GM18868 (cell line): ENCODE measurements at regions not wholly inside any gene's neighbourhood (a gene's known extent, or its start where the extent isn't known, plus 50 kb on each side); places are given as distances from the start of the nearest gene placed in this dataset.
A peak's percentile ranks its signal among the peaks of the same experiment; 100 is the strongest.
"Not testable (repeated sequence)": the region's sequence is repeated elsewhere in the genome, so short reads cannot be mapped to it uniquely, and the experiment has no call there.

Experiments
- ATAC-seq: cut with Tn5 transposase; IDR thresholded peaks from one replicate; pipeline ENCODE4 v1.9.1; 2021; ENCODE audit warnings: mild to moderate bottlenecking, moderate library complexity; ENCODE audit not compliant: unreplicated experiment

- ATAC-seq, result not testable (repeated sequence)
Observed at GRCh38 chr6:147651-148050, 144.6 kb upstream of the DUSP22 start.

- peak; percentile 90 for ATAC-seq
Observed at GRCh38 chr6:148051-148984, 144.0 kb upstream of the DUSP22 start.

GRCh38 chr6:150147-150546 lies 142.1 kb upstream of the DUSP22 start:
- ATAC-seq, result not testable (repeated sequence)

GRCh38 chr6:152436-152835 lies 139.9 kb upstream of the DUSP22 start:
- not testable (repeated sequence) for ATAC-seq

GRCh38 chr6:153026-153425 lies 139.3 kb upstream of the DUSP22 start:
- ATAC-seq, result not testable (repeated sequence)

GRCh38 chr6:153867-154266 lies 138.4 kb upstream of the DUSP22 start:
- ATAC-seq, result not testable (repeated sequence)

- not testable (repeated sequence) for ATAC-seq
Observed at GRCh38 chr6:154321-155092, 137.8 kb upstream of the DUSP22 start.

GRCh38 chr6:156010-156409 lies 136.3 kb upstream of the DUSP22 start:
- ATAC-seq, result no peak

GRCh38 chr6:156441-157140 lies 135.7 kb upstream of the DUSP22 start:
- ATAC-seq, result not testable (repeated sequence)

GRCh38 chr6:157176-157575 lies 135.1 kb upstream of the DUSP22 start:
- not testable (repeated sequence) for ATAC-seq

GRCh38 chr6:161657-162056 lies 130.6 kb upstream of the DUSP22 start:
- not testable (repeated sequence) for ATAC-seq

GRCh38 chr6:164720-165119 lies 127.6 kb upstream of the DUSP22 start:
- ATAC-seq, result no peak

- no peak for ATAC-seq
Observed at GRCh38 chr6:165263-165662, 127.0 kb upstream of the DUSP22 start.

- ATAC-seq, result no peak
Observed at GRCh38 chr6:165906-166305, 126.4 kb upstream of the DUSP22 start.

- no peak for ATAC-seq
Observed at GRCh38 chr6:168865-169455, 123.3 kb upstream of the DUSP22 start.

- ATAC-seq, result no peak
Observed at GRCh38 chr6:174036-174435, 118.3 kb upstream of the DUSP22 start.

GRCh38 chr6:175680-176079 lies 116.6 kb upstream of the DUSP22 start:
- no peak for ATAC-seq

- no peak for ATAC-seq
Observed at GRCh38 chr6:176766-177165, 115.5 kb upstream of the DUSP22 start.

- no peak for ATAC-seq
Observed at GRCh38 chr6:178119-178518, 114.2 kb upstream of the DUSP22 start.

- ATAC-seq, result not testable (repeated sequence)
Observed at GRCh38 chr6:178929-179328, 113.4 kb upstream of the DUSP22 start.
